Anterior cingulate cortex (tissue), 58 donors: ENCODE measurements at regions not wholly inside any gene's neighbourhood (a gene's known extent, or its start where the extent isn't known, plus 50 kb on each side); places are given as distances from the start of the nearest gene placed in this dataset.

Experiments used
- DNase-seq, 58 donors: peaks; one replicate each; lab custom pipeline; 2025; lab: John Stamatoyannopoulos, UW

- DNase-seq = no peak
These were observed 124.7 kb upstream of the C1orf21 start for GRCh38 chr1:184262109-184262508.

- no peak for DNase-seq
These were observed 119.1 kb upstream of the C1orf21 start for GRCh38 chr1:184267747-184268146.

- no peak for DNase-seq
These were observed 116.3 kb upstream of the C1orf21 start for GRCh38 chr1:184270556-184270955.

- no peak for DNase-seq
These were observed 114.5 kb upstream of the C1orf21 start for GRCh38 chr1:184272175-184272866.

- DNase-seq = no peak
These were observed 110.4 kb upstream of the C1orf21 start for GRCh38 chr1:184276416-184276815.

GRCh38 chr1:184279911-184280458 is 106.8 kb upstream of the C1orf21 start:
- DNase-seq = no peak

- DNase-seq = peak in 13 of 58 donors; percentile 2 to 34 (median 13)
These were observed 102.8 kb upstream of the C1orf21 start for GRCh38 chr1:184283999-184284398.

GRCh38 chr1:184284900-184285299 is 101.9 kb upstream of the C1orf21 start:
- DNase-seq = no peak

GRCh38 chr1:184285401-184286087 is 101.3 kb upstream of the C1orf21 start:
- no peak for DNase-seq

- no peak for DNase-seq
These were observed 99.8 kb upstream of the C1orf21 start for GRCh38 chr1:184287001-184287400.

- DNase-seq = no peak
These were observed 96.8 kb upstream of the C1orf21 start for GRCh38 chr1:184289825-184290550.

- no peak for DNase-seq
These were observed 95.1 kb upstream of the C1orf21 start for GRCh38 chr1:184291701-184292100.

GRCh38 chr1:184292101-184292500 is 94.7 kb upstream of the C1orf21 start:
- DNase-seq = no peak

GRCh38 chr1:184294101-184294500 is 92.7 kb upstream of the C1orf21 start:
- DNase-seq = no peak

- DNase-seq = peak in 41 of 58 donors; percentile 2 to 78 (median 45)
These were observed 90.2 kb upstream of the C1orf21 start for GRCh38 chr1:184296466-184297243.

GRCh38 chr1:184297244-184297750 is 89.5 kb upstream of the C1orf21 start:
- no peak for DNase-seq

GRCh38 chr1:184298440-184299405 is 88.1 kb upstream of the C1orf21 start:
- peak in 26 of 58 donors; percentile 4 to 70 (median 38) for DNase-seq

- no peak for DNase-seq
These were observed 87.4 kb upstream of the C1orf21 start for GRCh38 chr1:184299406-184299790.

GRCh38 chr1:184299796-184300195 is 87.0 kb upstream of the C1orf21 start:
- no peak for DNase-seq
